ENCODE measurements at regions not wholly inside any gene's neighbourhood (a gene's known extent, or its start where the extent isn't known, plus 50 kb on each side); places are given as distances from the start of the nearest gene placed in this dataset.

DNA sequence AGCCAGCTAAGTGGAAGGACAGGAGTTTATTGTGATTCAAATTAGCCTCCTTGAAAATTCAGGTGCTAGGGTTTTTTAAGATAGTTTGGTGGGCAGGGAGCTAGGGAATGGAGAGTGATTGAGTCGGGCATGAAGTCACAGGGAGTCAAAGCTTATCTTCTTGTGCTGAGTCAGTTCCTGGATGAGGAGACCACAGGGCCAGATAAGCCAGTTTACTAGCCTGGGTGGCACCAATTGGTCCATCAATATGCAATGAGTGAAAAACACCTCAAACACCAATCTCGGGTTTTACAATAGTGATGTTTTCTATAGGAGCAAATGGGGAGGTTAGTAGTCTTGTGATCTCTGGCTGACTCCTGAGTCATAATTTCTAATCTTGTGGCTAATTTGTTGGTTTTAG, 165.1 kb downstream of the ABCC12 start:
- H3K9me3 ChIP-seq (ENCODE audit: control insufficient read depth, low read length), result no peaks in the 10 kb centered on the region
- H3K4me1 ChIP-seq (ENCODE audit: control insufficient read depth, insufficient read depth, low read length, poor library complexity, severe bottlenecking), result no peaks in the 10 kb centered on the region
- no peaks in the 10 kb centered on the region for H3K27me3 ChIP-seq (replicated peaks; ENCODE audit: control insufficient read depth, insufficient read depth, low read length, poor library complexity, severe bottlenecking)
- H3K4me3 ChIP-seq (ENCODE audit: insufficient read depth, low read depth, low read length, poor library complexity, severe bottlenecking), result no peak overlapping the region
- DNase-seq, result no peak
- H3K27ac ChIP-seq (ENCODE audit: insufficient read depth, low read length, poor library complexity, severe bottlenecking), result no peak overlapping the region
- no peaks in the 10 kb centered on the region for H3K36me3 ChIP-seq (ENCODE audit: control insufficient read depth, insufficient read depth, low read length)

DNA sequence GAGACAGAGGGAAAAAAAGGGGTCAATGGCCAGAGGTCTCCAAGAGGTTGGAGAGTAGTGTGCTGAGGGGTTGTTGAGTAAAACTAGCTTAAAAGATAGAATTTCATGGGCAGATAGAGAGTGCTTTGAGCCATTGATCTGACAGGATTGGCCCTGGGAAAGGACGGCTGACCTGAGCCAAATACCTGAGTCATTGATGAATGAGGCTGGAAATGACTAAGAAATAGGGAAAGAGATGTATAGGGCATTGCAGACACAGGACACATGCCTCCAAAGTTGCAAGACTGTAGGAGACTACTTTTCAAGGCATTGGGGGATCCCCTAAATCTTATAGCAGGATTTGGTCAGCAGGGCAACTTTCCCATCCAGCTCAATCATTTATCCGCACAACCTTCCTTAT, 168.7 kb downstream of the ABCC12 start:
- no peak for DNase-seq
- H3K27me3 ChIP-seq (replicated peaks; ENCODE audit: control insufficient read depth, insufficient read depth, low read length, poor library complexity, severe bottlenecking), result no peaks in the 10 kb centered on the region
- H3K27ac ChIP-seq (ENCODE audit: insufficient read depth, low read length, poor library complexity, severe bottlenecking), result no peak overlapping the region
- no peaks in the 10 kb centered on the region for H3K36me3 ChIP-seq (ENCODE audit: control insufficient read depth, insufficient read depth, low read length)
- H3K9me3 ChIP-seq (ENCODE audit: control insufficient read depth, low read length), result no peaks in the 10 kb centered on the region
- no peak overlapping the region for H3K4me3 ChIP-seq (ENCODE audit: insufficient read depth, low read depth, low read length, poor library complexity, severe bottlenecking)
- H3K4me1 ChIP-seq (ENCODE audit: control insufficient read depth, insufficient read depth, low read length, poor library complexity, severe bottlenecking), result no peaks in the 10 kb centered on the region

DNA sequence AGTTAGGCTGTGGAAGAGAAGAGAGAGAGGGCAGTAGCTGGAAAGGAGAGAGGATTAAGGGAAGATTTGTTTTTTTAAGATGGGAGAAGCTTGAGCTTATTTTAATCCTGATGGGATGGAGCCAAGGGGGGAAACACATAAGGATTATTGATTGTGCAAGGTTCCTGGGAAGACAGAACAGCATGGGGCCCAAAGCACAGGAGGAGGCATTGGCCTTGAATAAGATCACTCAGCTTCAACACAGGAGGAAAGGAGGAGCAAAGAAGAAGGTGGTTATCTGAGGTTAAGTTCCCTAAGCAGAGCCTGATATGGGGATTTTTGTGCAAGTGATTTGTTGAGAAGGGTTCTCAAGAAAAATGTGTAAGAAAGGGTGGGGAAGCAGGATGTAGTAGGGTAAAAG, 169.8 kb downstream of the ABCC12 start:
- Histone ChIP-seq H3K9me3 (ENCODE audit: control insufficient read depth, low read length) (no peaks in the 10 kb centered on the region), H3K36me3 (ENCODE audit: control insufficient read depth, insufficient read depth, low read length) (no peaks in the 10 kb centered on the region), H3K4me1 (ENCODE audit: control insufficient read depth, insufficient read depth, low read length, poor library complexity, severe bottlenecking) (no peaks in the 10 kb centered on the region), H3K27me3 (replicated peaks; ENCODE audit: control insufficient read depth, insufficient read depth, low read length, poor library complexity, severe bottlenecking) (no peaks in the 10 kb centered on the region), H3K27ac (ENCODE audit: insufficient read depth, low read length, poor library complexity, severe bottlenecking) (no peak overlapping the region), H3K4me3 (ENCODE audit: insufficient read depth, low read depth, low read length, poor library complexity, severe bottlenecking) (no peak overlapping the region)
- DNase-seq, result no peak

DNA sequence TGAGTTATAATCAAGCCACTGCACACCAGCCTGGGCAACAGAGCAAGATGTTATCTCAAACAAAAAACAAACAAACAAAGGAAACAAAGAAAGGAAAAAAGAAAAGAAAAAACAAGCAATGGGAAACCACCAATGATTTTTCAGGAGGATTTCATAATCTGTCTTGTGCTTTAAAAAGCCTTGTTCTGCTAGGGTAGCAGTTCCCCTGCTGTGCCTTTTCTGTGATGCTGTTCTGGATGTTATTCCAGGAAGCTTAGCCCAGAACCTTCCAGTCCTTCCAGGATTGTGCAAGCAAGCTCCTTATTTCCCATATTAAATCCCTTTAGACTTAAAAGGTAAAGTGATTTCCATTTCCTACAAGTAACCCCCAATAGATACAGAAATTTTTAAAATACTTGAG, 171.1 kb downstream of the ABCC12 start:
- no peak for DNase-seq
- Histone ChIP-seq H3K4me1 (ENCODE audit: control insufficient read depth, insufficient read depth, low read length, poor library complexity, severe bottlenecking) (no peaks in the 10 kb centered on the region), H3K27ac (ENCODE audit: insufficient read depth, low read length, poor library complexity, severe bottlenecking) (no peak overlapping the region), H3K4me3 (ENCODE audit: insufficient read depth, low read depth, low read length, poor library complexity, severe bottlenecking) (no peak overlapping the region), H3K9me3 (ENCODE audit: control insufficient read depth, low read length) (no peaks in the 10 kb centered on the region), H3K27me3 (replicated peaks; ENCODE audit: control insufficient read depth, insufficient read depth, low read length, poor library complexity, severe bottlenecking) (no peaks in the 10 kb centered on the region), H3K36me3 (ENCODE audit: control insufficient read depth, insufficient read depth, low read length) (no peaks in the 10 kb centered on the region)

DNA sequence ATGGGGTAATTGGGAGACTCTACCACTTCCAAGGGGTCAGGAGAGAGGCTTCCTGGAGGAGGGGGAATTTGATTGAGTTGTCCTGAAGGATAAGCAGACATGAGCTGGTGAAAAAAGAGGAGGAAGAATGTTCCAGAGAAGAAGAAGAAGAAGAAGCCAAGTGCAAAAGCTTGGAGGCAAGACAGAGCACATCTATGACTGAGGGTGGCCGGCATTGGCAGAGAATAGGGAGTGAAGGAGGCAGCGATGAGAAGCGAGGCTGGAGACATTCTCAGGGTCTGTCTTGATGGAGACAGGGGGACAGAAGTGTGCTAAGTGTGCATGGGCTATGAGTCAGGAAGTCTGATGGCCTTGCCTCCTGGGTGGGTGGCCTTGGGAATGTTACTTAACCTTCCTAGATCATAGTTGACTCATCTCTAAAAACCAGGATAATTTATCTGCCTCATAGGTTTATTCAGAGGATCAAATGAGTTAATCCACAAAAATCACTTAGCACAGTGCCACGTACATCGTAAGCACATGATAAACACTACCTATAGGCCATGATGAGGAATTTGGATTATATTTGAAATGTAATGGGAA, 171.7 kb downstream of the ABCC12 start:
- Histone ChIP-seq H3K27ac (ENCODE audit: insufficient read depth, low read length, poor library complexity, severe bottlenecking) (no peak overlapping the region), H3K27me3 (replicated peaks; ENCODE audit: control insufficient read depth, insufficient read depth, low read length, poor library complexity, severe bottlenecking) (no peaks in the 10 kb centered on the region), H3K9me3 (ENCODE audit: control insufficient read depth, low read length) (no peaks in the 10 kb centered on the region), H3K4me3 (ENCODE audit: insufficient read depth, low read depth, low read length, poor library complexity, severe bottlenecking) (no peak overlapping the region), H3K36me3 (ENCODE audit: control insufficient read depth, insufficient read depth, low read length) (no peaks in the 10 kb centered on the region), H3K4me1 (ENCODE audit: control insufficient read depth, insufficient read depth, low read length, poor library complexity, severe bottlenecking) (no peaks in the 10 kb centered on the region)
- no peak for DNase-seq

DNA sequence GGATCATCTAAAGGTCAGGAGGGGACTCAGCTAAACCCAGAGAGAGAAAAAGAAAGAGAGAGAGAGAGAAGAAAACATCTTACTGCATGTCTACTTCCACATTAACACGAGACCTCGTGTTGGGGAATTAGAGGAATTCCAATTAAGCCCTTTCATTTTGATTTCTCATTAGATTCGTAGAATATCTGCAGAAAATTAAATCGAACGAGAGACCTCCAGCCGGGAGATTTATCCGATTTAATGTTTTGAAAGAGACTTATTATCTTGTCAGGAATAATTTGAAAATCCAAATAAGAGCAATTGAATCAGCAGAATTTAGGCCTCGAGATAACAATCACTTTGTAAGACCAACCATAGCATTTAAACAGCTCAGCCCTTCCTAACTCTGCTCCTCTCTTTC, 175.6 kb downstream of the ABCC12 start:
- no peak for DNase-seq
- Histone ChIP-seq H3K27me3 (replicated peaks; ENCODE audit: control insufficient read depth, insufficient read depth, low read length, poor library complexity, severe bottlenecking) (no peaks in the 10 kb centered on the region), H3K4me1 (ENCODE audit: control insufficient read depth, insufficient read depth, low read length, poor library complexity, severe bottlenecking) (no peaks in the 10 kb centered on the region), H3K4me3 (ENCODE audit: insufficient read depth, low read depth, low read length, poor library complexity, severe bottlenecking) (no peak overlapping the region), H3K36me3 (ENCODE audit: control insufficient read depth, insufficient read depth, low read length) (no peaks in the 10 kb centered on the region), H3K27ac (ENCODE audit: insufficient read depth, low read length, poor library complexity, severe bottlenecking) (no peak overlapping the region), H3K9me3 (ENCODE audit: control insufficient read depth, low read length) (no peaks in the 10 kb centered on the region)

DNA sequence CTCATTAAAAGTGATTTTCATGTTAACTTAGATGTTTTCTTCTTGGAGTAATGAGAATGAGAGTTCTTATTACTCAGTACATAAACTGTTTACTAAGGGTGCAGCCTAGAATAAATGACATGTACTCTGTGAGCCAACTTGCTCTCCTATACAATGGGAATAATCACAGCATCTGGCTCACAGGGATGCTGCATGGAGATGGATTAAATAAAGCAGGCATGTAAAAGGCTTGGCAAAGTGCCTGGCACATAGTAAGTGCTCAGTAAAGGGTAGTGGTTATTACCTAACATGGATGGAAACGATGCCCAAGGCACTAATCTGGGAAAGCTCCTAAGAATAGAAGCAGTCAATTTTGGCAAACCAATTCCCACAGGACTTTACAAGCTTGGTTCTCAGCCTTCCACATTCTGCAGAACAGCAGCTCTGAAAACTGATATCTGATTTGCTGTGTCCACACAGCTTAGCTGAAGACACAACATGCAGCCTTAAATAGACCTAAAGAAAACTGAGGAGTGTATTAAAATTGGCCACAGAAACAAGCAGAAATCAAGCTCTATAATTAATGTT, 176.1 kb downstream of the ABCC12 start:
- DNase-seq, result no peak
- no peaks in the 10 kb centered on the region for H3K9me3 ChIP-seq (ENCODE audit: control insufficient read depth, low read length)
- H3K27me3 ChIP-seq (replicated peaks; ENCODE audit: control insufficient read depth, insufficient read depth, low read length, poor library complexity, severe bottlenecking), result no peaks in the 10 kb centered on the region
- H3K4me3 ChIP-seq (ENCODE audit: insufficient read depth, low read depth, low read length, poor library complexity, severe bottlenecking), result no peak overlapping the region
- H3K4me1 ChIP-seq (ENCODE audit: control insufficient read depth, insufficient read depth, low read length, poor library complexity, severe bottlenecking), result no peaks in the 10 kb centered on the region
- H3K27ac ChIP-seq (ENCODE audit: insufficient read depth, low read length, poor library complexity, severe bottlenecking), result no peak overlapping the region
- no peaks in the 10 kb centered on the region for H3K36me3 ChIP-seq (ENCODE audit: control insufficient read depth, insufficient read depth, low read length)

DNA sequence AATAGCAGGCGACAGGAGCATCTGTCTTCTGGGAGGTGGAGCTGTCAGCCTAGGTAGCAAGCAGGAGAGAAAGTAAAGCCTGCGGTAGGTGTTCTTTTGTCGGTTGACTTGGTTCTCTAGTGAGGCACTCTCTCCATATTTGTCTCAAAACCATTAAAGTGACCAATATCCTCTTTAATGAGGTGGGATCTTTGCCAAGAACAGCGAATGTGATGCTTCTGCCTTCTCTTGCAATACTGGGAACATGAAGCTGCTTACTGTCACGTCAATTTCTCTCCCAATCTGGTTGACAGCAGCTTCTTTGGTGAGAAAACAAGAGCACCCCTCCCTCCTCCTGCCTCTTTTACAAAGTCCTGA, 176.7 kb downstream of the ABCC12 start:
- H3K36me3 ChIP-seq (ENCODE audit: control insufficient read depth, insufficient read depth, low read length), result no peaks in the 10 kb centered on the region
- no peak for DNase-seq
- no peak overlapping the region for H3K4me3 ChIP-seq (ENCODE audit: insufficient read depth, low read depth, low read length, poor library complexity, severe bottlenecking)
- H3K27ac ChIP-seq (ENCODE audit: insufficient read depth, low read length, poor library complexity, severe bottlenecking), result no peak overlapping the region
- no peaks in the 10 kb centered on the region for H3K9me3 ChIP-seq (ENCODE audit: control insufficient read depth, low read length)
- H3K27me3 ChIP-seq (replicated peaks; ENCODE audit: control insufficient read depth, insufficient read depth, low read length, poor library complexity, severe bottlenecking), result no peaks in the 10 kb centered on the region
- no peaks in the 10 kb centered on the region for H3K4me1 ChIP-seq (ENCODE audit: control insufficient read depth, insufficient read depth, low read length, poor library complexity, severe bottlenecking)

DNA sequence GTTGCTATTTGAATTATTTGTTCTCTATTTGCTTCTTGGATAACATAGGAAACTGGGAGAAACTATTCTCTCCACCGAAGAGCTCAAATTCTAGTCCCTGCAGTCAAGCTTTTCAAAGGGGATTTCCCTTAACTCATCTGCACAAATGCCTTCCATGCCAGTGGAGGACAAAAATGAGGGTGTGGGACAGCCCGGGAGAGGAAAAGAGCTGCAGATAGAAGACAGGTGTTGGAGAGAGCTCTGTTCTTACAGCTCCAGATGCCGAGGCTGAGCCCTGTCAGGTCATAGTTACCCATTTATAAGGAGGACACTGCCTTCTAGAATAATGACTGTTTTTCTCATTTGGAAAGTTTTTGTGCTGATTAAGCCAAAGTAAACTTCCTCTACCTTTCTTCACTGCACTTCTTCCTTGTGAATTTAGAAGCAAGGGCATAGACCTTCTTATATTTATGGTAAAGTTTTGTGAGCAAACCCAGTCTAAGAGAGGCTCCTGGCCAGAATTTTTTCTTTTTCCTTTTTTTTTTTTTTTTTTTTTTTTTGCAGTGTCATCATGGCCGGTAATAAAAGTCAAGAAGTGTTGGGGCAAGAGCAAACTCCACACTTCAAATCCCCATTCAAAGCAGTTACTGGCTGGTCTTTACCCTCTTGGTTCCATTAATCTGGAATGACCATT, 177.2 kb downstream of the ABCC12 start:
- H3K27ac ChIP-seq (ENCODE audit: insufficient read depth, low read length, poor library complexity, severe bottlenecking), result no peak overlapping the region
- H3K27me3 ChIP-seq (replicated peaks; ENCODE audit: control insufficient read depth, insufficient read depth, low read length, poor library complexity, severe bottlenecking), result no peaks in the 10 kb centered on the region
- no peak for DNase-seq
- no peaks in the 10 kb centered on the region for H3K4me1 ChIP-seq (ENCODE audit: control insufficient read depth, insufficient read depth, low read length, poor library complexity, severe bottlenecking)
- H3K4me3 ChIP-seq (ENCODE audit: insufficient read depth, low read depth, low read length, poor library complexity, severe bottlenecking), result no peak overlapping the region
- no peaks in the 10 kb centered on the region for H3K9me3 ChIP-seq (ENCODE audit: control insufficient read depth, low read length)
- no peaks in the 10 kb centered on the region for H3K36me3 ChIP-seq (ENCODE audit: control insufficient read depth, insufficient read depth, low read length)

DNA sequence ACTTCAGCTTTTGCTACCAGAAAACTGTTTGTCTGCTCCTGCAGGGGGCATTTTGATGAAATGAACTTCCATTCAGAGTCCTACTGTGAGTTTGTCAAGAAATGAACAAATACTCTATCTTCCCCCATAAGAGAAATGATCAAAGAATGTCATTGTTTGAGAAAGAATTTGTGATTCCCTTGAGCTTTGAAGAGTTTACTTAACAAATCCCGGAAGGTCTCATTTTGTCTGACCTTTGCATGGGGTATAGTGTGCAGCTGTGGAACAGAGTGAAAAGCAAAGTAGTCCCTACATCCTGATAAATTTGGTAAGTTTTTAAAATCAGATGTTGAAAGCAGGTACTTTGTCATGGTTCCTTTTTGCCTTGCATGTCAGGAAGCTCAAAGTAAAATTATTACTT, 178.0 kb downstream of the ABCC12 start:
- no peak overlapping the region for H3K4me3 ChIP-seq (ENCODE audit: insufficient read depth, low read depth, low read length, poor library complexity, severe bottlenecking)
- H3K4me1 ChIP-seq (ENCODE audit: control insufficient read depth, insufficient read depth, low read length, poor library complexity, severe bottlenecking), result no peaks in the 10 kb centered on the region
- no peak for DNase-seq
- H3K9me3 ChIP-seq (ENCODE audit: control insufficient read depth, low read length), result no peaks in the 10 kb centered on the region
- H3K27ac ChIP-seq (ENCODE audit: insufficient read depth, low read length, poor library complexity, severe bottlenecking), result no peak overlapping the region
- no peaks in the 10 kb centered on the region for H3K36me3 ChIP-seq (ENCODE audit: control insufficient read depth, insufficient read depth, low read length)
- H3K27me3 ChIP-seq (replicated peaks; ENCODE audit: control insufficient read depth, insufficient read depth, low read length, poor library complexity, severe bottlenecking), result no peaks in the 10 kb centered on the region
